GM19240 (cell line): ENCODE measurements at regions not wholly inside any gene's neighbourhood (a gene's known extent, or its start where the extent isn't known, plus 50 kb on each side); places are given as distances from the start of the nearest gene placed in this dataset.

Source experiments
- DNase-seq: peaks from one replicate; pipeline ENCODE4 v3.0.0; 2011; ENCODE audit warnings: low spot score; ENCODE audit not compliant: insufficient read length

GRCh38 chr14:85223667-85224066 lies 306.3 kb upstream of the FLRT2 start:
- DNase-seq, result no peak

GRCh38 chr14:85224241-85224640 lies 305.7 kb upstream of the FLRT2 start:
- no peak for DNase-seq

GRCh38 chr14:85233756-85234155 lies 296.2 kb upstream of the FLRT2 start:
- DNase-seq, result no peak

DNA sequence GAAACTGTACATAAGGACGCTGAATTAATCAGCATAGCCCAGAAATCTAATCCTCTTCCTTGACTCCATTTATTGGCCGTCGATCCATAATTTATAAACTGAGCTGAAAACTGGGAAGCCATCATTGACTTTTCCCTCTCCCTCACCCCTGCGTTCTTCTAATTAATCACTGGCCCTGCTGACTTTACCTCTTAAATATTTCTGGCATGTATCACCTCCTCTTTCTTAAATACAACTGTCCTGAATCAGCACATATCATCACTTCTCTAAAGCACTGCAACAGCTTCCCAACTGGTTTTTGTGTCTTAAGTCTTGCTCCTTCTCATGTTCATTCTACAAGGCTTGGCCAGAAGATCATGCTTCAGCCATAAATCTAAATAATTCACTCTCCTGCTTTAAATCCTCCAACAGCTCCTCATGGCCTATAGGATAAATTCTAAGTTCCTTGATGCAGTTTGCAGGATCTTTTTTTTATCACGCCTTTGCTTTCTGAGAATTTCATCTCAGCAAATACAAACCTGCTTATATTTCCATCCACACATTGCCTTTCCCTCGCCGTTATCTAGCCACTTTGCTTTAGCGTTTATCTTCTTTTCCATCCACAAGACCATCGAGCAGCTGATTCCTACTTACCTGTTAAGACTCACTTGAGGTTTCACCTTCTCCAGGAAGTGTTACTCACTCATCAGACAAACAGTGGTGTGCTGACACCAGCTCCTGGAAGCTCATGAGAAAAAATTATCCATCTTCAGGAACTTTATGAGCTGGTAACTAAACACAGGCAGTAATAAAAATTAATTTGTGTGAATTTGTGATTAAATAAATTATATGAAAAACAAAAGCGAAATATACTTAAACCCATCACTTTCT lies 295.6 kb upstream of the FLRT2 start:
- no peak for DNase-seq

DNA sequence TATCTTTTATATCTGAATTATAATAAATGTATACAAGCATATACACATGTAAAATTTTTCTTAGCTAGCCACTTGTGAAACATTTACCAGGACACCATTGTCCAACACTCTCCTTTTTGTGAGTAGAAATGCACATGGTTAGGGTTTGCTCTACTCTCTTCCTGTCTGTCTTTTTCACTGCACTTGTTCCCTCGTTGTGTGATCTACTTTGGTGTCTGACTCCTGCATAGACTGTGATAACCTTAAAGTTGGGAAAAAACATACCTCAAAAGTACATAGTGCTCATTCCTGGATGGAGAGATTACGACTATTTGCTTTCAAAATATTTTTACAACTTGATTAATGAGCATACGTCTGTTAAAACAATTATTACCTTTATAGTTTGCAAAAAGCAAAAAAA lies 294.1 kb upstream of the FLRT2 start:
- no peak for DNase-seq

- no peak for DNase-seq
These were observed 293.6 kb upstream of the FLRT2 start for GRCh38 chr14:85236296-85236695.

GRCh38 chr14:85239791-85240190 lies 290.2 kb upstream of the FLRT2 start:
- no peak for DNase-seq

GRCh38 chr14:85241022-85241855 lies 288.7 kb upstream of the FLRT2 start:
- no peak for DNase-seq

DNA sequence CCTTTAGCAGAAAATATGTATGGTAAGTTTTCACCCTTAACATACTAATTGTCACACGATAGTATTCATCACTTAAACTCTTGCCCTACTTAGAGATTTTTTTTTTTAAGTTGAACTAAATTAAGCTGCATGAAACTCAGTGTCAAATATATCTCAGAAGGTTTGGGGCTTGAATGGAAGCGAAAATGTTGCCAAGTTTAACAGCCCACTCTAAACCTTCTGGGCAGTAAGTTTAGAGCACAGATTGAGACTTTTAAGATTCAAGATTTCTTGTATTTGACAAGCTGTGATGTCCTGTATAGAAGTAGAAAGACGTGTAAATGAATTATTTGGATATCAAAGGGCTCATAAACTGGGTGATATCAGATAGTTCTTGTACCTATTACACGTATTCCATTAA lies 287.3 kb upstream of the FLRT2 start:
- DNase-seq, result no peak

DNA sequence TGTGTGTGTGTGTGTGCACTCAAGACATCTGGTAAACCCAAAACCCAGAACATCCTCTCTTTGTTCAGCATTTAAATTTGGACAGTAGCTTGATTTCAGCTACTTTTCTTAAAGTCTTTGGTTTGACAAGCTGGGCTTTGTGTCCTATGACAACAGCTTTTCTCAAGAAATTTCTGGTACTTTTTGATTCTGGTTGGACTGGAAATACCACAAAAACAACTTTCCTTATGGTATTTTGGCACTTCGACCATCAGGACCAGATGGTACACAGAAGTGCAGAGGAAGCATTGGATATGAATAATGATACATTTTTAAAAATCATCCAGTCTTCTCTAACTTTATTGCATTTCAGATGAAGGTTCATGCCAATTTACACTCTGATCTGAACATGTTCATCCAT lies 286.6 kb upstream of the FLRT2 start:
- no peak for DNase-seq

DNA sequence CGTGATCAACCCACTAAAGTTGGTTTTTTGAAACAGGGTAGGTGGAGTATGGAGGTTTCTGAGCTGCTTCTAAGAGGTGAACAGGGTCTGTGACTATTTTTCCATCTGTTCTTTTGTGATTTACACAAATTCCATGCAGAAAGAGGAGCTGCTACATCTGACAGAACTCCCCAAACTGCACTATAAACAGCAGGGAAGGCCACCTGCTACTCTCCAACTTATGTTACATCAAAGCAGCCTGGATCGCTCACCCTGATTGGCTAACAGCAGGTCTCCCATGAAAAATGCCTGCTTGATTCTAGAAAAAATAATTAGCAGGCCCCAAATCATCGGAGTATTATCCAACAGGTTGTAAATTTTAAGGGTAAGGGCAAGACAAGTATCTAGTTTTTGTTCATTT lies 282.9 kb upstream of the FLRT2 start:
- no peak for DNase-seq

GRCh38 chr14:85248881-85249635 lies 280.9 kb upstream of the FLRT2 start:
- DNase-seq, result no peak

GRCh38 chr14:85250414-85251189 lies 279.3 kb upstream of the FLRT2 start:
- no peak for DNase-seq

- DNase-seq, result no peak
These were observed 277.9 kb upstream of the FLRT2 start for GRCh38 chr14:85252011-85252410.

GRCh38 chr14:85254711-85255110 lies 275.2 kb upstream of the FLRT2 start:
- DNase-seq, result no peak

- no peak for DNase-seq
These were observed 272.7 kb upstream of the FLRT2 start for GRCh38 chr14:85257287-85257686.

GRCh38 chr14:85263916-85264675 lies 265.8 kb upstream of the FLRT2 start:
- DNase-seq, result no peak

GRCh38 chr14:85273099-85273677 lies 256.8 kb upstream of the FLRT2 start:
- DNase-seq, result no peak

- no peak for DNase-seq
These were observed 256.0 kb upstream of the FLRT2 start for GRCh38 chr14:85273952-85274351.
